ENCODE measurements at regions not wholly inside any gene's neighbourhood (a gene's known extent, or its start where the extent isn't known, plus 50 kb on each side); places are given as distances from the start of the nearest gene placed in this dataset.

DNA sequence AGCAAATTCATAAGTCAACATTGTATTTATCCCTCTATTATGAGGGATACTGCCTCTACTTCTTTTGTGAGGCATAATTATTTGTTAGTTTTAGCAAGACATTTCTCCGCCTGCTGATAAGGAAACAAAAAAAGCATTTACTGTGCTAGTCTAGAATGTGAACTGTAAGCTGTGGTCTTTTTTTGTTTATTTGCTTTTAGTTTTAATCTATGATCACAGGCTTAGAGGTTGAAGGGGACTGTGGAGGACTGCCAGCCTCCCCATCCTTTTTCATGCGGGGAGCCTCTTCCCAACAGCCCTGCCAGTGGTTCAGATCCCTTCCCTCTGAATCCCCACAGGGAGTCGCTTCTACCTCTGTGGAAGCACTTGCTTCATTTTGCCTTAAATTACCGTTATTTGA, 331.0 kb upstream of the ROPN1 start (continued):
- TF ChIP-seq, protein P1, sequence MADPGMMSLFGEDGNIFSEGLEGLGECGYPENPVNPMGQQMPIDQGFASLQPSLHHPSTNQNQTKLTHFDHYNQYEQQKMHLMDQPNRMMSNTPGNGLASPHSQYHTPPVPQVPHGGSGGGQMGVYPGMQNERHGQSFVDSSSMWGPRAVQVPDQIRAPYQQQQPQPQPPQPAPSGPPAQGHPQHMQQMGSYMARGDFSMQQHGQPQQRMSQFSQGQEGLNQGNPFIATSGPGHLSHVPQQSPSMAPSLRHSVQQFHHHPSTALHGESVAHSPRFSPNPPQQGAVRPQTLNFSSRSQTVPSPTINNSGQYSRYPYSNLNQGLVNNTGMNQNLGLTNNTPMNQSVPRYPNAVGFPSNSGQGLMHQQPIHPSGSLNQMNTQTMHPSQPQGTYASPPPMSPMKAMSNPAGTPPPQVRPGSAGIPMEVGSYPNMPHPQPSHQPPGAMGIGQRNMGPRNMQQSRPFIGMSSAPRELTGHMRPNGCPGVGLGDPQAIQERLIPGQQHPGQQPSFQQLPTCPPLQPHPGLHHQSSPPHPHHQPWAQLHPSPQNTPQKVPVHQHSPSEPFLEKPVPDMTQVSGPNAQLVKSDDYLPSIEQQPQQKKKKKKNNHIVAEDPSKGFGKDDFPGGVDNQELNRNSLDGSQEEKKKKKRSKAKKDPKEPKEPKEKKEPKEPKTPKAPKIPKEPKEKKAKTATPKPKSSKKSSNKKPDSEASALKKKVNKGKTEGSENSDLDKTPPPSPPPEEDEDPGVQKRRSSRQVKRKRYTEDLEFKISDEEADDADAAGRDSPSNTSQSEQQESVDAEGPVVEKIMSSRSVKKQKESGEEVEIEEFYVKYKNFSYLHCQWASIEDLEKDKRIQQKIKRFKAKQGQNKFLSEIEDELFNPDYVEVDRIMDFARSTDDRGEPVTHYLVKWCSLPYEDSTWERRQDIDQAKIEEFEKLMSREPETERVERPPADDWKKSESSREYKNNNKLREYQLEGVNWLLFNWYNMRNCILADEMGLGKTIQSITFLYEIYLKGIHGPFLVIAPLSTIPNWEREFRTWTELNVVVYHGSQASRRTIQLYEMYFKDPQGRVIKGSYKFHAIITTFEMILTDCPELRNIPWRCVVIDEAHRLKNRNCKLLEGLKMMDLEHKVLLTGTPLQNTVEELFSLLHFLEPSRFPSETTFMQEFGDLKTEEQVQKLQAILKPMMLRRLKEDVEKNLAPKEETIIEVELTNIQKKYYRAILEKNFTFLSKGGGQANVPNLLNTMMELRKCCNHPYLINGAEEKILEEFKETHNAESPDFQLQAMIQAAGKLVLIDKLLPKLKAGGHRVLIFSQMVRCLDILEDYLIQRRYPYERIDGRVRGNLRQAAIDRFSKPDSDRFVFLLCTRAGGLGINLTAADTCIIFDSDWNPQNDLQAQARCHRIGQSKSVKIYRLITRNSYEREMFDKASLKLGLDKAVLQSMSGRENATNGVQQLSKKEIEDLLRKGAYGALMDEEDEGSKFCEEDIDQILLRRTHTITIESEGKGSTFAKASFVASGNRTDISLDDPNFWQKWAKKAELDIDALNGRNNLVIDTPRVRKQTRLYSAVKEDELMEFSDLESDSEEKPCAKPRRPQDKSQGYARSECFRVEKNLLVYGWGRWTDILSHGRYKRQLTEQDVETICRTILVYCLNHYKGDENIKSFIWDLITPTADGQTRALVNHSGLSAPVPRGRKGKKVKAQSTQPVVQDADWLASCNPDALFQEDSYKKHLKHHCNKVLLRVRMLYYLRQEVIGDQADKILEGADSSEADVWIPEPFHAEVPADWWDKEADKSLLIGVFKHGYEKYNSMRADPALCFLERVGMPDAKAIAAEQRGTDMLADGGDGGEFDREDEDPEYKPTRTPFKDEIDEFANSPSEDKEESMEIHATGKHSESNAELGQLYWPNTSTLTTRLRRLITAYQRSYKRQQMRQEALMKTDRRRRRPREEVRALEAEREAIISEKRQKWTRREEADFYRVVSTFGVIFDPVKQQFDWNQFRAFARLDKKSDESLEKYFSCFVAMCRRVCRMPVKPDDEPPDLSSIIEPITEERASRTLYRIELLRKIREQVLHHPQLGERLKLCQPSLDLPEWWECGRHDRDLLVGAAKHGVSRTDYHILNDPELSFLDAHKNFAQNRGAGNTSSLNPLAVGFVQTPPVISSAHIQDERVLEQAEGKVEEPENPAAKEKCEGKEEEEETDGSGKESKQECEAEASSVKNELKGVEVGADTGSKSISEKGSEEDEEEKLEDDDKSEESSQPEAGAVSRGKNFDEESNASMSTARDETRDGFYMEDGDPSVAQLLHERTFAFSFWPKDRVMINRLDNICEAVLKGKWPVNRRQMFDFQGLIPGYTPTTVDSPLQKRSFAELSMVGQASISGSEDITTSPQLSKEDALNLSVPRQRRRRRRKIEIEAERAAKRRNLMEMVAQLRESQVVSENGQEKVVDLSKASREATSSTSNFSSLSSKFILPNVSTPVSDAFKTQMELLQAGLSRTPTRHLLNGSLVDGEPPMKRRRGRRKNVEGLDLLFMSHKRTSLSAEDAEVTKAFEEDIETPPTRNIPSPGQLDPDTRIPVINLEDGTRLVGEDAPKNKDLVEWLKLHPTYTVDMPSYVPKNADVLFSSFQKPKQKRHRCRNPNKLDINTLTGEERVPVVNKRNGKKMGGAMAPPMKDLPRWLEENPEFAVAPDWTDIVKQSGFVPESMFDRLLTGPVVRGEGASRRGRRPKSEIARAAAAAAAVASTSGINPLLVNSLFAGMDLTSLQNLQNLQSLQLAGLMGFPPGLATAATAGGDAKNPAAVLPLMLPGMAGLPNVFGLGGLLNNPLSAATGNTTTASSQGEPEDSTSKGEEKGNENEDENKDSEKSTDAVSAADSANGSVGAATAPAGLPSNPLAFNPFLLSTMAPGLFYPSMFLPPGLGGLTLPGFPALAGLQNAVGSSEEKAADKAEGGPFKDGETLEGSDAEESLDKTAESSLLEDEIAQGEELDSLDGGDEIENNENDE (IDR thresholded peaks at IDR 0.05; ENCODE audit: insufficient replicate concordance, low read length) = no peak
- TF ChIP-seq HDAC2 (IDR thresholded peaks at IDR 0.05; ENCODE audit: borderline replicate concordance in 1 of 2, low read depth in 2 of 2, low read length in 2 of 2) = no peak
- TF ChIP-seq SIN3A (conservative IDR thresholded peaks at IDR 0.05 in 1 of 2, IDR thresholded peaks at IDR 0.05 in 1 of 2; ENCODE audit: low read depth in 1 of 2, low read length in 2 of 2) = no peak
- no peak for TF ChIP-seq NANOG (IDR thresholded peaks at IDR 0.05; ENCODE audit: insufficient read depth, low read depth, low read length, poor library complexity, severe bottlenecking)
- TF ChIP-seq, protein P2, sequence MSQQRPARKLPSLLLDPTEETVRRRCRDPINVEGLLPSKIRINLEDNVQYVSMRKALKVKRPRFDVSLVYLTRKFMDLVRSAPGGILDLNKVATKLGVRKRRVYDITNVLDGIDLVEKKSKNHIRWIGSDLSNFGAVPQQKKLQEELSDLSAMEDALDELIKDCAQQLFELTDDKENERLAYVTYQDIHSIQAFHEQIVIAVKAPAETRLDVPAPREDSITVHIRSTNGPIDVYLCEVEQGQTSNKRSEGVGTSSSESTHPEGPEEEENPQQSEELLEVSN (IDR thresholded peaks at IDR 0.05) = no peak
- TF ChIP-seq TAF7 (optimal IDR thresholded peaks at IDR 0.05; ENCODE audit: borderline replicate concordance, low read depth, low read length) = no peak
- TF ChIP-seq CBX8 (IDR thresholded peaks at IDR 0.05; ENCODE audit: borderline replicate concordance, low read depth, low read length) = no peak
